GM18907 (cell line): ENCODE measurements at regions not wholly inside any gene's neighbourhood (a gene's known extent, or its start where the extent isn't known, plus 50 kb on each side); places are given as distances from the start of the nearest gene placed in this dataset.

Source experiments
- ATAC-seq: cut with Tn5 transposase; IDR thresholded peaks from one replicate; pipeline ENCODE4 v1.9.1; 2021; ENCODE audit warnings: mild to moderate bottlenecking, moderate library complexity; ENCODE audit not compliant: unreplicated experiment

DNA sequence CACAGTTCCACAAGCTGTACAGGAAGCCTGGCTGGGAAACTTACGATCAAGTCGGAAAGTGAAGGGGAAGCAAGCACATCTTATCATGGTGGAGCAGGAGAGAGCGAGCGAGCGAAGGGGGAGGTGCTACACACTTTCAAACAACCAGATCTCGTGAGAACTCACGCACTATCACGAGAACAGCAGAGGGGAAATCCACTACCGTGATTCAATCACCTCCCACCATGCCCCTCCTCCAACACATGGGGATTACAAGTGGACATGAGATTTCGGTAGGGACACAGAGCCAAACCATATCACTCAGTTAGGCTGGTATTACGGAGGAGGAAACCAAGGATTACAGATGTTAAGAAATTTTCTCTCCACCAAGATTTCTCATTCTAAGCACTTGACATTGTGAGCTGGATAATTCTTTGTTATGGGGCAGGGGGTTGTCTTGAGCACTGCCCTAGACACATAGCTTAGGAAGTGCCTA is 262.0 kb upstream of the G2E3 start:
- ATAC-seq = no peak

DNA sequence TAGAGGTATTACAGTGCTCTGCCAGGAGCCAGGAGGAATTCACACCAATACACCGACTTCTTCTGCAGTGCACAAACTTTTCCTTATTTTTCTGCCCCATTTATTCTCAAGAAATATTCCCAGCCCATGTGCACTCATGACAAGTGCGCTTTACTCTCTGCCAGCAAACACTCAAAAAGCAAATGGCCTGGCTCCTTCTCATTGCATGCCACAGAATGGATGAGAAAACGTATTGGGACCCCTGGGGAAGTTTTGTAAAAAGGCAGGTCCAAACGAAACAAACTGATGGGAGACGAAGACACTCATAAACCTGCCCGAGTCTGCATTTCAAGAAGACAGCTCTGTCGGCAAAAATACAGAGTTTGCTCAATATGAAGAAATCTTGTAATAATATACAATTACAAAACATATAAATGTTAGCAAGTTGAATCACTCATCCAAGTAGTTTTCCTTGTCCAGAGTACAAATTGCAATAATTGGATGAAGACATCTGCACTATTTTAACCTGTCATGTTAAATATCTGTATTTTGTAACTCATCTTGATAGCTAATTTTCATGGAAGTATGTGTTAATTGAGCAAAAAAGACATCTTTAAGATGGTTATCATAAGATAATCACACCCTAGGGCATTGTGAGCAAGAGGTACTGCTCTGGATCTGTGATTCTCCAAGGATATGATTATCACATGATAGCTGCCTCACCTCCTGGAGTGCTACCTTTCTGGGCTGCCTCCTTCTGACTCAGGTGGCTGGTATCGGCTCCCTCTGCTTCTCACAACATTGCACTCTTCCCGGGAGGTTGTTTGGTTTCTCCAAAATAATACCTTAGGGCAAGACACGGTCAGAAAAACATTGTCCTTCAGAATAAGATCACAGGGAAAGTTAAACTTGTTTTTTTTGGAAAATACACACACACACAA is 260.8 kb upstream of the G2E3 start:
- no peak for ATAC-seq

- no peak for ATAC-seq
These were observed 259.0 kb upstream of the G2E3 start for GRCh38 chr14:30299915-30300314.

DNA sequence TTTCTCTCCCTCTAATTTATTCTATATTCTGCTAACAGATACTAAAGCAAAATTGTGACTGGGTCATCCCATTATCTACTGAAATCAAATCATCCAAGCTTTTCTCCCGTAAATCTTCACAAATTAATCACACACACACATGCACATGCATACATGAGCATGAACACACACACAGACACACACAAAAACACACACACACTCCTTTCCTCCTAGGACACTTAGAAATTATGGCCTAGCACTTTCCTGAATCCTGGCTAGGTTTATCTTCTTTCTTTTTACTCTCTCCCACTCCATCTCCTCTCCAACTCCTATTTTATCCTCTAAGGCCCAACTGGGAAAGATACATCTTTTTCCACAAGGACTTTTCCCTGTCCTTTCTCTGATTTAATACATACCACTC is 255.6 kb upstream of the G2E3 start:
- ATAC-seq = no peak

DNA sequence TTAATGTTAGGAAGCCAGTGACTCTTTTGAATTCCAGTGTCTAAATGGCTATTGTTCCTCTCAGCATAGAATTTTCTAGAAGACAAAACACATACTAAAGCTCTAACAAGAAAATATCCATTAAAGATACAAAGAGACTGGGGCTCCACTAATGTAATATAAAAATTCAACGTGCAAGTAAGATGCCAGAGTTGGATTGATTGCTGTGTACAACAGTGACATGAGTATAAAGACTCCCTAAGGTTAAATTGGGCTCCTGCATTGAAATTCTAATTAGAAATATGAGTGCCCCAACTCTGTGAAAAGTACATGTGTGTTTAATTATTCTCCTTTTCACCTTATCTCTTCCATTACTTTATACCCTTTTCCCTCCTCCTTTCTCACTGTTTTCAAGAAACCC is 253.6 kb upstream of the G2E3 start:
- no peak for ATAC-seq

- ATAC-seq = no peak
These were observed 249.6 kb upstream of the G2E3 start for GRCh38 chr14:30309405-30309804.

DNA sequence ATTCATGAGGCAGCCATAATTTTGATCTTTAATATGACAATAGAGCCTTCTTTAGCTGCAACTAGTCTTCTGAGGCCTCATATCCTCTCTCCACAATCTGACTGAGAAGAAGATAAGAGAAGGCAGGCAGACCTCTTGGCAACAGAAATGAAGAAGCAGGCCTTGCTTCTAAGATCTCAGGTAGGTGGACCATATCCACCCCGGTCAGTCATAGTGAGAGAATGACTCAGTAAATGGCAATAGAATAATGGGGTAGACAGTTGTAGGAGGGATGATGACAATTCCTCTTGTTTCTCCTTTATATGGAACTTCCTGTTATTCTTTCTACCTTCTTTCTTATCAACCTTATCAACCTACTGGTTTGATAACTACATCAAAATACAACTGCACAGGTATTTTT is 246.7 kb upstream of the G2E3 start:
- ATAC-seq = no peak

DNA sequence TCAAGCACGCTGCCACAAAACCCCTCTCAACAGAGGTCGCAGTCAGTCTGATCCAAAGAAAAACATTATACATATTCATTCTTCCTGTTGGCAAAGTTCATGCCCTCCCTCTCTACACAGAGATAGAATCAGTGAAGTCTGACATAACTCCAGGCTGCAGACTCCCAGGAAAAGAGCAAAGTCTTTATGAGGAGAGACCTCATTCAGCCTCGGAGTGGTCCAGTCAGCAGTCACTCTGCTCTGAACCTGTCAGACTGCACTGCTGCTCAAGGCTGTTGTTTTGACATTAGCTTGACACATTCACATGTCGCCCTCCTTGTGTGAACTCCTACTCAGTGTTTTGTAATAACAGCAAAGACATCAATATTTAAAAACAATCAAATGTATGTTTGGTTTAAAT is 241.2 kb upstream of the G2E3 start:
- no peak for ATAC-seq

DNA sequence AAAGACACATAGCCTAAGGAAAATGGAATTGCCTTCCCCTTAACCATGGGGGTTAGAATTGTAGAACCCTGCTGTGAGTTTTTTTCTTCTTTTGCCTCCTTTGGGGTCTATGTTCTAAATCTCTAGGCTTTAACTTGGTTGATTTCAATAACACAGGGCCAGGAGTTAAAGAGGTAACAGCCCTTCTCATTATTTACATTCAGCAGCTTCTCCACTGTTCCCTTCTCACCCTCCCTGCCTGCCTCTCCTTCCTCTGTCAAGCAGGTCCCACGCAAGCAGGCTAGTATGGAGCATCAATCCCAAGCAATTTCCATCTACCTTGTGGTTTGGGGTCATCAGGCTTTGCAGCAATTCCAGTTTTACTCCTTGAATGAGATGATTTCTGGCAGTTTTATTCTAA is 236.1 kb upstream of the G2E3 start:
- no peak for ATAC-seq

- no peak for ATAC-seq
These were observed 228.9 kb upstream of the G2E3 start for GRCh38 chr14:30330033-30330432.

DNA sequence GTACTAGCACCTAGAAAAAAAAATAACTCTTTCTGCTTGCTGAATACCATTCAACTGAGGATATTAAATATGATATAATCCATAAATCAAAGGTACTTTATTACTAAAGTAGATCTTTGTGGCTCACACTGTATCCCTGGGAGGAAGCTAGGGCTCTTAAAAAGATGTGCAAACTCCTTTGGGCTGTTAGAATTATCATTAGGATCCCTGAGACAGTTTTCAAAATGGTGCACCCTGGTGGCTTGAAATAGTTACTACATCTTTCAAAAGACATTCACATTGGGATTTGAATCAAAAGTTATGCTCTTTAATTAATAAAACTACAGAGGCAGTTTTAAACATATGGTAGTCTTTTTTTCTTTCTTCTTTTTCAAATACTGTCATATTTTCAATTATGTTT is 228.5 kb upstream of the G2E3 start:
- ATAC-seq = no peak

DNA sequence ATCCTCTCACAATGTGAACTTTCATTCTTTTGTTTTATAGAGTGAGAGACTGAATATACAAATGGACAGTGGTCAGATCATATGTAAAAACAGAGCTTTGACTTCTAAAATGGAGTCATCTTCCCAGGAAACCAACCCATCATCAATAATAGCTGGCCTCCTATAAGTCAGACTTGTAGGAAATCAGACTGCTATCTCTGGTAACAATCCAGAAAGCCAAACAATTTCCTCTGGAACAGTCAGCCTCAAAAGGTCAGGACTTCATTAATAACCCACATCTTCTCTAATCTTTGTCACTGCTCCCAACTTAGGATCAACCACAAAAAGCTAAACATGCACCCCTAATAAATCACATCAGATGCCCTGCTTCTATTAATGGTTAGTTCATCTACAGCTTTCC is 227.9 kb upstream of the G2E3 start:
- no peak for ATAC-seq

- no peak for ATAC-seq
These were observed 226.6 kb upstream of the G2E3 start for GRCh38 chr14:30332374-30332773.

GRCh38 chr14:30333934-30334333 is 225.0 kb upstream of the G2E3 start:
- no peak for ATAC-seq

DNA sequence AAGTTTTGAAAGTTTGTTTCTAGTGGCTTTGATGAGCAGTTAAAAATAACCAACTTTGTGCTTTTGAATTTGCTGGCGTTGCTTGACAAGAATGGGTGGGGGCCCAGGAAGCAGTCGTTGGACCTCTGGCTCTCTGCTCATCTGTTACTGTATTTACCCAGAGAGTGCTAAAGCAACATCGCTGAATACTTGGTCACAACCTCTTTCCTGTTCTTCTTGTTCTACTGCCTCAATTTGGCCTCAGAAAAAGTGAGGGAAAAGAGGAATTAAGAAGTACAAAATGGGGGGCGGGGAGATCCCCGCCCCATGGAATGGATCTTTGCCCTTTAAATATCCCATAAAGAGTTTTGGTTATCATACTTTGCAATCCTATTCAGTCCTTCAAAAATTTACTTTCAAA is 221.5 kb upstream of the G2E3 start:
- no peak for ATAC-seq

GRCh38 chr14:30339311-30339901 is 219.6 kb upstream of the G2E3 start:
- ATAC-seq = no peak

GRCh38 chr14:30340495-30340894 is 218.5 kb upstream of the G2E3 start:
- no peak for ATAC-seq

DNA sequence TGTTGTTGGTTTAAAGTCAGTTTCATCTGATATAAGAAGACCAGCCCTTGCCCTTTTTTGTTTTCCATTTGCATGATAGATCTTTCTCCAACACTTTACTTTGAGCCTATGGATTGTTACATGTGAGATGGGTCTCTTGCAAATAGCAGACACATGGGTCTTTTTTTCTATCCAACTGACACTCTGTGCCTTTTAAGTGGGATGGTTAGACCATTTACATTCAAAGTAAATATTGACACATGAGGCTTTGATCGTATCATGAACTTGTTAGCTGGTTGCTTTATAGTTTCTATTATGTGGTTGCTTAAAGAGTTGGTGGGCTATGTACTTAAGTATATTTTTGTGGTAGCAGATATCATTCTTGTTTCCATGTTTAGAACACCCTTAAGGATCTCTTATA is 213.4 kb upstream of the G2E3 start:
- no peak for ATAC-seq

- ATAC-seq = no peak
These were observed 210.5 kb upstream of the G2E3 start for GRCh38 chr14:30348445-30348844.

- no peak for ATAC-seq
These were observed 209.4 kb upstream of the G2E3 start for GRCh38 chr14:30349520-30349919.

DNA sequence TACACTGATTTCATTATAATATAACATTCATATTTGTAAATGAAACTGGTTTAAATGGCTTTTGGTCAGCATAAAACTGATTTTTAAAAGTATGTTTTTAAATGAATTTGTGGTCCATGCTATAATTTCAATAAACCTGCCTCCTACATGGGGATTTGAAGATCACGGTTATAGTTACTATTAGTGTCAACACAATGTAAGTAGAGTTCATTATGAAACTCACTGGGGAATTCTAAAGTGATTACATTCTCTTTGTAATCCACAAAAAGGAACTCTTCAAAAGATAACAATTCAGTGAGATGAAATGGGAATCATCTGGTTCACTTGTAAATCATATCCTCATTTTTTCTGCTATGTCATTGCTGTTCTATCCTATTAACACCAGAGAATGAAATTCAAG is 204.5 kb upstream of the G2E3 start:
- ATAC-seq = no peak

DNA sequence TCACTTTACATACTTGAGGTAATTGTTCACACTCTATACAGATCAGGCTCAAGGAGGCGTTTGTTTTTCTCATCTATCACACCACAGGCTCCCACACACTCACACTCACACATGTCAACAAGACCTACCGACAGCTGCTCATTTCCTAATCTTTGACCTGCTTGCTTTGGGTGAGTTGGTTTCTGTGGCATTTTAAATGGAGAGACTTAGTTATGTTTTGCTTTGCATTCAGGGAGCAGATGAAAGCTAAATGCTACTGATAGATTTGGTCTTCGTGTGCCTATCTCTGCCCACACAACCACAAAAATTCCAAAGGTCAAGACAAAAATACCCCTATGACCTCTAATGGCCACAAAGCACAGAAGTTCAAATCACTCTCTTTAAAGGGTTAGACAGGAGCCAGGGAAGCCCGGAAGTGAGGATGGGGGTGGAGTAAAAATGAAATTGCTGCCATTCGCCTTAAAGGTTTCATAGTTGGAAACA is 203.5 kb upstream of the G2E3 start:
- ATAC-seq = peak; percentile 77
